ENCODE measurements at regions not wholly inside any gene's neighbourhood (a gene's known extent, or its start where the extent isn't known, plus 50 kb on each side); places are given as distances from the start of the nearest gene placed in this dataset.

GRCh38 chr6:156029286-156029985 is 573.8 kb upstream of the NOX3 start:
- TF ChIP-seq POLR2AphosphoS5 (IDR thresholded peaks at IDR 0.05; ENCODE audit: borderline replicate concordance, low read depth, low read length): no peak
- TF ChIP-seq EZH2 (IDR thresholded peaks at IDR 0.05): no peak

Measured in SK-N-MC (cell line).